D341Med (cell line): ENCODE measurements at regions not wholly inside any gene's neighbourhood (a gene's known extent, or its start where the extent isn't known, plus 50 kb on each side); places are given as distances from the start of the nearest gene placed in this dataset.
A peak's percentile ranks its signal among the peaks of the same experiment; 100 is the strongest.
"Not testable (repeated sequence)": the region's sequence is repeated elsewhere in the genome, so short reads cannot be mapped to it uniquely, and the experiment has no call there.

ENCODE experiments used
- DNase-seq: peaks from one replicate; pipeline ENCODE4 v3.0.0; 2012; ENCODE audit warnings: low spot score

DNA sequence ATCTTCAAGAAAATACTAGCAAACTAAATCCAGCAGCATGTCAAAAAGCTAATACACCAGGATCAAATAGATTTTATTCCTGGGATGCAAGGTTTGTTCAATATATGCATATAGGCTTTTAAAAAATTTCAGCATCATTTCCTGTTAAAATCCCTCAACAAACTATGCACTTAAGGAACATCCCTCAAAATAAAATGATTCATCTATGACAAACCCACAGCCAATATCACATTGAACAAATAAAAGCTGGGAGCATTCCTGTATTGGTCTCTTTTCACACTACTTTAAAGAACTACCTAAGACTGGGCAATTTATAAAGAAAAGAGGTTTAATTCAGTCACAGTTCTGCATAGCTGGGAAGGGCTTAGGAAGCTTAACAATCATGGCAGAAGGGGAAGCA, 726.7 kb downstream of the GRXCR1 start:
- no peak for DNase-seq

- not testable (repeated sequence) for DNase-seq
These were observed 745.4 kb downstream of the GRXCR1 start for GRCh38 chr4:43637893-43638292.

DNA sequence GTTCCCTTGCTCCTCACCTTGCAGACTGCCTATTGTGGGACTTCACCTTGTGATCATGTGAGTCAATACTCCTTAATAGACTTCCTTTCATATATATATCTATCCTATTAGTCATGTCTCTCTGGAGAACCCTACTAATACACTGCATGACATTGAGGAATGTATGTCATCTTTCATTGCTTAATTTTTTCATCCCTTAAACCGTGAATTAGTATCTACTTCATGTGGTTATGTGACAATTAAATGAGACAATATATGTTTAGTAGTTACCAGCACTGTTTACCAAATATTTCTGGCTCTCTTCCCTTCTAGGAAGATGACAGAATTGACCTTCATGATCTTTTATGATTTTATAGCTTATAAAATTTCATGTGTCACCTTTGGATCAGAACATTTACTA, 759.5 kb downstream of the GRXCR1 start:
- no peak for DNase-seq

GRCh38 chr4:43659547-43659946, 767.0 kb downstream of the GRXCR1 start:
- DNase-seq, result not testable (repeated sequence)

DNA sequence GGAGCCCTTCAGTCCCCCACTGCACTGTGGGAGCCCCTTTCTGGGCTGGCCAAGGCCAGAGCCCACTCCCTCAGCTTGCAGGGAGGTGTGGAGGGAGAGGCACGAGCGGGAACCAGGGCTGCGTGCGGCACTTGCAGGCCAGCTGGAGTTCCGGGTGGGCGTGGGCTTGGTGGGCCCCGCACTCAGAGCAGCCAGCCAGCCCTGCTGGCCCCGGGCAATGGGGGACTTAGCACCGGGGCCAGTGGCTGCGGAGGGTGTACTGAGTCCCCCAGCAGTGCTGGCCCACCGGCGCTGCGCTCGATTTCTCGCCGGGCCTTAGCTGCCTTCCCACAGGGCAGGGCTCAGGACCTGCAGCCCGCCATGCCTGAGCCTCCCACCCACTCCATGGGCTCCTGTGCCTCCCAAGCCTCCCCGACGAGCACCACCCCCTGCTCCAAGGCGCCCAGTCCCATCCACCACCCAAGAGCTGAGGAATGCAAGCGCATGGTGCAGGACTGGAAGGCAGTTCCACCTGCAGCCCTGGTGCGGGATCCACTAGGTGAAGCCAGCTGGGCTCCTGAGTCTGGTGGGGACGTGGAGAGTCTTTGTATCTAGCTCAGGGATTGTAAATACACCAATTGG, 776.2 kb downstream of the KCTD8 start:
- not testable (repeated sequence) for DNase-seq

DNA sequence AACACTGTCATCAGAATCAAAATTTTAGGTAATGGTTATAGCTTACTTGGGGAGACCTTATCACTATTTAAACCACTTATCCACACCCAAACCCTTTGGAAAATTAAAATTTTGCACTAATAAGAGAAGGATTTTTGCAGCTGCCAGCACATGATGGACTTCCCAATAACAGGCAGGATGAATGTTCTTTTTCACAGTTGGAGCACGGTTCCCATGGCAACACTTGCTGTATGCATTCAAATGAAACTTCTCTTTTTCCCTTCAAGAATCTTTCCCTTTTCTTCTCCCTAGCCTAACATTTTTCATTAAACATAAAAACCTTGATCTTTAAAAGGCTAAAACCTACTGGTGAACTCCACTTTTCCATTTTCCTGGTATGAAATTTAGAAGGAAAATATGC, 768.2 kb downstream of the KCTD8 start:
- DNase-seq, result no peak

DNA sequence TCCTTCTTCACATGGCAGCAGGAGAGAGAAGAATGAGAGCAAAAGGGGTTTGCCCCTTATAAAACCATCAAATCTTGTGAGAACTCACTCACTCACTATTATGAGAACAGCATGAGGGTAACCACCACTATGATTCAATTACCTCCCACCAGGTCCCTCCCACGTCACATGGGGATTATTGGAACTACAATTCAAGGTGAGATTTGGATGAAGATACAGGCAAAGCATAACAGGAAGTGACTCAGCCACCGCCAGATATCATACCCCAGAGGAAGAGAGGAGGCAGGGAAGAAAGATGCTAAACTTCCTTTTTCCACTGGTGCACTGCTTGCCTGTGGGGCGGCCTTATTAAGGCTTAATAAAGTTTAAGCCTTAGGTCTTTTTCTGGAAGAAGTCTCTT, 766.1 kb downstream of the KCTD8 start:
- DNase-seq, result no peak

DNA sequence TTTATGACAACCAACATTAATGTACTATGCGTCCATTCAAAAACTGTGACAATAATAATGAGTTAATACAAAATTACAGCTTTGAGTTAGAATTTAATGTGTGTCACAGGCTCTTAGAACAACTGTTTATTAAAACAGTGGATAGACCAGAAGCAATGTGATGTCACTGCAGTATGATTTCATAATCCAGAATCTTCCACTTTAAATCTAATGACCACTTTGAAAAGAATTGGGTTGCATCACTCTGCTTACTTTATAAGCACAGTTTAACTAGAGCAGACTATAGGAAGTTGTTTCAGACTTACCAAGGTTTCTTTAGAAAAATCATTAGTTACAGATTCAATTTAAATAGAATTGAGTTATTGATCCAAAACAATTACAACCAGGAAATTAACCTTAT, 758.5 kb downstream of the KCTD8 start:
- DNase-seq, result no peak

- DNase-seq, result no peak
These were observed 754.7 kb downstream of the KCTD8 start for GRCh38 chr4:43693876-43694275.

GRCh38 chr4:43709443-43709842, 739.2 kb downstream of the KCTD8 start:
- no peak for DNase-seq

DNA sequence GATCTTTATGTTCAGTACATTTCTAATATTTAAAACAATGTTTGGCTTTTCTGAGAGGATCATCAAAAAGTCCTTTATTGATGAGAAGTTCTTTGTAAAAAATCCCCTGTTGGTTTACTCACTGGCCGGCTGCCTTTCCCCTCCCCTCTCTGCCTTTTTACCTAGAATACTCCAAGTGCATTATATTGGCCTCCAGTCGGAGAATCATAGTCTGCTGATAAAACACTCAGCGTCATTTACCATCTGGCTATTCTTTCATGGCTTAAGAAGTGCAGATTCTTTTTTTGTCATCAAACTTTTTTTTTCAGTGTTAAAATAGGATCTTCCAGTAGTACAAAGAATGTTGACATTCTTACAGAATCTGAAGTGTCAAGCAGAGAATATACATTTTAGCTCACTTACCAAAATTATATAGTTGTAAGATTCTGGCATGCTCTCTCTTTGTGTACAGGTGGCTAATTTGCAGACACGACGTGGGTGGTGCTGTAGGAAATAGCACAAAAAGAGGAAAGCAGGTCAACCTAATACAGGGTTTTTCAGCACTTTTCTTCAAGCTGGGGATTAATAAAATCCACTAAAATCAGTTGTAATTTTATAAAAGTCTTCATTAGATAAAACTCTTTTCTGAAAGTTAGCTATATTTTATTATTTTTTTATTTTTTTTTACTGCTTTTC, 731.8 kb downstream of the KCTD8 start:
- no peak for DNase-seq

DNA sequence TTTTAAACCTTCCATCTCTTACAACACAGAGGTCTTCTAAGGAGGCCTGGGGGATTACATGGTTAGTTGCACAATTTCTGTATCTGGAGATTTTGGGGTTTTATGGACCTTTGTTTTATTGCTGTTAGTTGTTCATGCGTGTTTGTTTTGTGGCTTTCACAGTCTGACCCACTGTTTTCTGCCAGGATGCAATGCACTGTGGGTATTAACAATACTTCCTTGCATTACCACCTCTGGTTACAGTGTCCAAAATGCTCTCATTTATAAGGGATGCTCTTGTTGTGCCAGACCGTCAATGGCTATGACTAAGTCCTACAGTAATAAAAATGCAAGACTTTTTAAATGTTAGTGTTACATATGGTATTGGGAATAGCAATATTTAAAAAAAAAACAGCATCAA, 730.2 kb downstream of the KCTD8 start:
- DNase-seq, result no peak

- no peak for DNase-seq
These were observed 715.7 kb downstream of the KCTD8 start for GRCh38 chr4:43732829-43733426.

- DNase-seq, result no peak
These were observed 706.5 kb downstream of the KCTD8 start for GRCh38 chr4:43742083-43742482.

GRCh38 chr4:43754566-43754965, 694.0 kb downstream of the KCTD8 start:
- DNase-seq, result no peak

DNA sequence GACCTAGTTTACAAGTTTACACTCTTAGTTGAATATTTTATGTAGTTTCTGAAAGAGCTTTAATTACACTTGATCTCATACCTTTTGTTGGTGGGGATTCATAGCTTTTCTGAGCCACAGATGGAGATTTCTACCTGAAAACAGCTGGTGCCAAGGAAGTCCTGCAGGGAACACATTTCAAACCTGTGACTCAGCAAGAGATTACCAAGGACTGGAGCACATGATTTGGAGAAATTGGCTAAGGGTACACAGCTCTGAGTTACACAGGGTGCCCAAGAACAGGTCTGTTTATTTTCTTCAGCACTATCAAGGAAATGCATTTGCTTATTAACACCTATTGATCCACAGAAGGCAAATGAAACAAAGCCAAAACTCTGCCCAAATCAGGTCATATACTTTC, 691.5 kb downstream of the KCTD8 start:
- peak; percentile 20 for DNase-seq

DNA sequence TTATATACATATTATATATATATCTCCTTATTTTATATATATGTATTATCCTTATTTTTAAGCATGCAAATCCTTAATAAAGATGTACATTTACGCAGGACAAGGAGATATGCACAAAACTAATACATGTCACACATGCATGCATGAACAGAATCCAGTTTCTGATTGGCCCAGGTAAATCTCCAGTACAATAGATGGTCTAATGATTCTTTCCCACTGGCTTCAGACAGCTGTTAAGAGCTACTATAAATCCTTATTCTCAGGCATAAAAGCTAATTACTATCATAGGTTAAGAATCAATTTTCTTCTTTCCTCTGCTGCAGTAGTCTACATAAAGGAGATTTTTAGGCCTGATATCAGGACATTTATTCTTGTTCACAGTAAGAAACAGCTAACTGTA, 689.8 kb downstream of the KCTD8 start:
- DNase-seq, result no peak

- peak; percentile 72 for DNase-seq
These were observed 685.5 kb downstream of the KCTD8 start for GRCh38 chr4:43763029-43763610.

DNA sequence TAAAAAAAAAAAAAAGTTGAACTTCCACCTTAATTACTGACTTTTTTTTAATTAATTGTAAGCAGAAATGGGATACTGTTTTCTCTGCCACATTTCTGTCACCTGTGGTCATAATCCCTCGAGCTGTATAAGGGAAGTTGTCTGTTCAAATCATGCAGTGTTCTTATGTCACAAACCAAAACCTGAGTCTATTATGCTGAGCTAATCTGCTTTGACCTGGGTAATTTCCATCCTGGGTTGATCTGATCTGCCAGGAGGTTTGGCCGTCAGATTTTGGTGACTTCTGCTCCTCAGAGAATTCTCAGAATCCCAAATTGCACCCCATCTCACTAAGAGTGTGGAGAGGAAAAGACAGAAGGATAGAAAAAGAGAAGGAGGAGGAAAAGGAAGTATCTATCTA, 683.1 kb downstream of the KCTD8 start:
- DNase-seq, result peak; percentile 25

- DNase-seq, result no peak
These were observed 682.0 kb downstream of the KCTD8 start for GRCh38 chr4:43766648-43767047.

GRCh38 chr4:43776371-43776770, 672.2 kb downstream of the KCTD8 start:
- DNase-seq, result no peak

DNA sequence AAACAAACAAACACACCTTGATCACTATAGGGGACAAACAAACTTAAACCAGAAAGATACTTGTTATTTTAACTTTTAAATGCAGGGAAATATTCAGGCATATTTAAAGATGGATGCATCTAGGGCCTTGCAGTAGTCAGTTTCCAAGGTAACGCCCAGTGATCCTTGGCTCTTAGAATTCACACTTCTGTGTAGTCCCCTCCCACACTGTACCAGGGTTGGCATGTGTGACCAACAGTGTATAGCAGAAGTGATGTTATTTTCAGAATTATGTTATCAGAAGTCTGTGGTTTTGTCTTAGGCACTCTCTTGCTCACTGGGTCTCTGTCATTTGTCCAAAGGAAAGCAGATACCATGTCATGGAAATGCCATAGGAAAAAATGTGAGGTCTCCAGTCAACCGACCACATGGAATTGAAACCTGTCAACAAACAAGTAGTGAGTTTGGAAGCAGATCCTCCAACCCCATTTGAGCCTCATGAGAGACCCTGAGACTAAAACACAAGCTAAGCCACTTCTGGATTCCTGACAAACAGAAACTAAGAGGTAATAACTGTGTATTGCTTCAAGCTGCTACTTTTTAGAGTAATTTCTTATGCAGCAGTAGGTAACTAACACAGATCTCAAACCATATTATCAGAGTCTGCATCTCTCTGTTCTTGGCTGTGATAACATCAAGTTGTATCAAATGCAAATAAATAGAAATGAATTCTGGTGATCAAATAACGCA, 670.3 kb downstream of the KCTD8 start:
- DNase-seq, result no peak

DNA sequence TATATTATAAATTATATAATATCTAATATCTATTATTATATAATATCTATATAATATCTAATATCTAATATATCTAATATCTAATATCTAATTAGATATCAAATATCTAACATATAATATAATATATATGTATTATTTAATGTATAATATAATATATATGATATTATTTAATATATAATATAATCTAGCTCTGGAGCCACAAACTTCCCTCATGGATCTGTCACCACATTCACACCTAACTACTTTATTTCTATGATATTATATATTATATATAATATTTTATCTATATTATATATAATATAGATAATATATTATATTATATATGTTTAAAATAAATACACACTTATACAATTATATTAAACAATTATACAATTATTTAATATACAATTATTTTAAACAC, 667.5 kb downstream of the KCTD8 start:
- no peak for DNase-seq
